Activated CD8-positive, alpha-beta T cell treated with anti-CD3 and anti-CD28 coated beads for 36 hours (primary cell): ENCODE measurements at regions not wholly inside any gene's neighbourhood (a gene's known extent, or its start where the extent isn't known, plus 50 kb on each side); places are given as distances from the start of the nearest gene placed in this dataset.

Experiments
- ATAC-seq: fragments of 200-7000 bp; cut with Tn5 transposase; one replicate; pipeline ENCODE4 v1.10.0; 2021; ENCODE audit warnings: mild to moderate bottlenecking, moderate library complexity
- CTCF ChIA-PET: fragments of 350-600 bp; sonication (Branson Sonifier 250); formaldehyde crosslinking; loops from one replicate; lab custom pipeline; 2021; ENCODE audit warnings: antibody characterized with exemption; lab: Charles Lee
- POLR2A ChIA-PET: fragments of 350-600 bp; sonication (Branson Sonifier 250); formaldehyde crosslinking; loops from one replicate; lab custom pipeline; 2021; ENCODE audit warnings: antibody characterized with exemption; lab: Charles Lee
- DNase-seq: peaks from one replicate; pipeline ENCODE4 v3.0.0-alpha.2; 2020
- H3K27ac Mint-ChIP-seq: one replicate; pipeline ENCODE4 v1.8.0; 2021; ENCODE audit warnings: mild to moderate bottlenecking, mixed read lengths
- H3K27me3 Mint-ChIP-seq: one replicate; pipeline ENCODE4 v1.8.0; 2021; ENCODE audit warnings: mixed read lengths
- H3K36me3 Mint-ChIP-seq: one replicate; pipeline ENCODE4 v1.8.0; 2021; ENCODE audit warnings: low read depth, mixed read lengths
- H3K4me1 Mint-ChIP-seq: one replicate; pipeline ENCODE4 v1.8.0; 2021; ENCODE audit warnings: low read depth, mixed read lengths
- H3K4me3 Mint-ChIP-seq: one replicate; pipeline ENCODE4 v1.8.0; 2021; ENCODE audit warnings: mild to moderate bottlenecking, moderate library complexity, mixed read lengths
- H3K9me3 Mint-ChIP-seq: one replicate; pipeline ENCODE4 v1.8.0; 2021; ENCODE audit warnings: mixed read lengths
- CTCF ChIP-seq: fragments of 200-600 bp; IDR thresholded peaks from one replicate; pipeline ENCODE4 v1.8.0; 2022; ENCODE audit warnings: antibody characterized with exemption, mild to moderate bottlenecking
- intact Hi-C: fragments of 100-400 bp; cut with micrococcal nuclease; formaldehyde crosslinking; loops from one replicate; pipeline ENCODE4 v1.10.0; 2022

- CTCF ChIA-PET: interaction anchor here (0.7 to 1.8 kb wide), 4 partner anchors 9 to 67 kb away, joined by 3 to 5 read pairs (median 4); no protein-coding TSS in a partner anchor
- POLR2A ChIA-PET: interaction anchor here (0.9 to 1.3 kb wide), 2 partner anchors 23 to 38 kb away, joined by 3 to 5 read pairs; no protein-coding TSS in a partner anchor
- ATAC-seq (no peak), DNase-seq (no peak)
- intact Hi-C loops: no loop called here
- peak overlapping the region; percentile 17 for H3K27ac Mint-ChIP-seq
- no peak overlapping the region for H3K4me3 Mint-ChIP-seq
- H3K9me3 Mint-ChIP-seq: no peaks in the 10 kb centered on the region
- H3K36me3 Mint-ChIP-seq: no peaks in the 10 kb centered on the region
- no peak for TF ChIP-seq CTCF
- H3K27me3 Mint-ChIP-seq: no peaks in the 10 kb centered on the region
- peaks cover 26% of the 10 kb centered on the region for H3K4me1 Mint-ChIP-seq
Measured at GRCh38 chr2:64713686-64714085, 60.0 kb upstream of the SERTAD2 start.

GRCh38 chr2:64716569-64716968 is 62.9 kb upstream of the SERTAD2 start:
- ATAC-seq (no peak), DNase-seq (no peak)
- no peak overlapping the region for H3K4me3 Mint-ChIP-seq
- H3K36me3 Mint-ChIP-seq: no peaks in the 10 kb centered on the region
- no peak for TF ChIP-seq CTCF
- no peaks in the 10 kb centered on the region for H3K27me3 Mint-ChIP-seq
- intact Hi-C loops: no loop called here
- H3K4me1 Mint-ChIP-seq: peaks cover 22% of the 10 kb centered on the region
- H3K9me3 Mint-ChIP-seq: no peaks in the 10 kb centered on the region
- POLR2A ChIA-PET: interaction anchor here (0.6 kb wide), 1 partner anchor 10 kb away, joined by 3 read pairs; no protein-coding TSS in a partner anchor
- CTCF ChIA-PET: interaction anchor here (0.8 to 1.6 kb wide), 4 partner anchors 11 to 115 kb away, joined by 4 read pairs; no protein-coding TSS in a partner anchor
- H3K27ac Mint-ChIP-seq: no peak overlapping the region

- ATAC-seq (peak; percentile 60), DNase-seq (peak; percentile 30)
- H3K27ac Mint-ChIP-seq: no peak overlapping the region
- peaks cover 15% of the 10 kb centered on the region for H3K4me1 Mint-ChIP-seq
- ChIA-PET CTCF (no interaction called here), POLR2A (interaction anchor here (0.6 to 2.0 kb wide), 3 partner anchors 10 to 123 kb away, joined by 3 to 6 read pairs (median 3); no protein-coding TSS in a partner anchor)
- intact Hi-C loops: no loop called here
- TF ChIP-seq CTCF: no peak
- no peak overlapping the region for H3K4me3 Mint-ChIP-seq
- H3K36me3 Mint-ChIP-seq: no peaks in the 10 kb centered on the region
- H3K27me3 Mint-ChIP-seq: no peaks in the 10 kb centered on the region
- H3K9me3 Mint-ChIP-seq: no peaks in the 10 kb centered on the region
Measured at GRCh38 chr2:64718250-64718885, 64.7 kb upstream of the SERTAD2 start.

- no peak overlapping the region for H3K4me3 Mint-ChIP-seq
- H3K27ac Mint-ChIP-seq: no peak overlapping the region
- ChIA-PET POLR2A (interaction anchor here (1.5 to 2.0 kb wide), 2 partner anchors 31 to 68 kb away, joined by 3 to 6 read pairs; partner anchors contain the start of gene SERTAD2), CTCF (no interaction called here)
- intact Hi-C loops: no loop called here
- no peak for TF ChIP-seq CTCF
- DNase-seq (no peak), ATAC-seq (no peak)
- peaks cover 21% of the 10 kb centered on the region for H3K4me1 Mint-ChIP-seq
- H3K27me3 Mint-ChIP-seq: no peaks in the 10 kb centered on the region
- H3K36me3 Mint-ChIP-seq: no peaks in the 10 kb centered on the region
- no peaks in the 10 kb centered on the region for H3K9me3 Mint-ChIP-seq
Measured at GRCh38 chr2:64720535-64721319, 67.0 kb upstream of the SERTAD2 start.
